SK-N-MC (cell line): ENCODE measurements at regions not wholly inside any gene's neighbourhood (a gene's known extent, or its start where the extent isn't known, plus 50 kb on each side); places are given as distances from the start of the nearest gene placed in this dataset.

ENCODE experiments used
- EZH2 ChIP-seq: fragments of 200-600 bp; sonication (generic); IDR thresholded peaks from one replicate; pipeline ENCODE4 v1.6.1; 2017; ENCODE audit warnings: antibody characterized with exemption
- FOXP2 ChIP-seq: optimal IDR thresholded peaks from 2 replicates; pipeline ENCODE3; 2011; ENCODE audit warnings: mild to moderate bottlenecking, moderate library complexity; ENCODE audit not compliant: insufficient read depth; ENCODE audit errors: extremely low read length, control extremely low read depth
- POLR2AphosphoS5 ChIP-seq: IDR thresholded peaks from 2 replicates; pipeline ENCODE4 v1.6.1; 2012; ENCODE audit warnings: mild to moderate bottlenecking, low read depth, low read length, borderline replicate concordance

DNA sequence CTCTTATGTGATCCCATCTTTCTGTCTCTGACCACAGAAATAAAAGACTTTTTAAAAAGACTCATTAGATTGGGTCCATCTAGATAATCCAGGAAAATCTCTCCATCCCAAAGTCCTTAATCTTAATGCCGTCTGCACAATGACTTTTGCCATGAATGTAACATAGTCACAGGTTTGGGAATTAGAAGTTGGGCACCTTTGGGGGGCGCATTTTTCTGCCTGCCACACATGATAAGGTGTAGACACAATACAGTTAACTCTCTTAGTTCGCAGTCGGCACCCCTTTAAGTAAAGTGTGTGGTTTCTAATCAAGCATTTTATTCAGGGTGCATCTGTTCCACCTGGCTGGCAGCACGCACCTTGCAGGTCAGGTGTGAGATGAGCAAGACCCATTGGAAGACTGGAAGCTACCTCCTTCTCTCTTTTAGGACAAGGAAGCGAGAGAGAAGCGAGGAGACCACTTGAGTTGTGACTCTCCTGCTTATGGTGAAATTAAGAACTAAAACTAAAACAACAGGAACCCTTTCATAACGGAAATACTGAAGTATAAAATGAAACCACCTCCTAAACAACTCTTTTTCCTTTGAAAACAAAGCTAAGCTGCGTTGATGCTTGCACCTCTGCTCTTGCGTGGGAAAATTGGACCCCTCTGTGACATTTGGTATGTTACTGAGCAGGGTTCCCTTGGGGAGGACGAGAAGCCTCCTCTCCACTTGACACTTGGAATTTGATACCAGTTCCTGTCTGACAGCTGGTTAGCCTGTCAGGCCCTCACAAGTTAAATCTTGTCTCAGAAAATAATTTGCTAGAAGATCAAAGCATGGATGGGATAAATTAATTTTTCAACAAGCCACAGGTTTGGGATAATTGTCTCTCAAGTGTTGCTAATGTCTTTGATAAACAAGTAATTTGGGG, 304.6 kb upstream of the DMRT1 start:
- no peak for TF ChIP-seq POLR2AphosphoS5
- no peak for TF ChIP-seq EZH2
- no peak for TF ChIP-seq FOXP2
